Chondrocyte (in vitro differentiated cells): ENCODE measurements at regions not wholly inside any gene's neighbourhood (a gene's known extent, or its start where the extent isn't known, plus 50 kb on each side); places are given as distances from the start of the nearest gene placed in this dataset.
"Not testable (repeated sequence)": the region's sequence is repeated elsewhere in the genome, so short reads cannot be mapped to it uniquely, and the experiment has no call there.

Experiments
- DNase-seq: peaks from one replicate; pipeline ENCODE4 v3.0.0; 2021; ENCODE audit warnings: mixed read lengths, low spot score
- H3K27ac Mint-ChIP-seq: one replicate; pipeline ENCODE4 v1.8.0; 2021; ENCODE audit warnings: mild to moderate bottlenecking, moderate library complexity, mixed read lengths; ENCODE audit not compliant: unreplicated experiment
- H3K27me3 Mint-ChIP-seq: 2 replicates; pipeline ENCODE4 v1.8.0; 2021; ENCODE audit warnings: low read depth, mixed read lengths
- H3K36me3 Mint-ChIP-seq: 2 replicates; pipeline ENCODE4 v1.8.0; 2021; ENCODE audit warnings: low read depth, mixed read lengths
- H3K4me1 Mint-ChIP-seq: 2 replicates; pipeline ENCODE4 v1.8.0; 2021; ENCODE audit warnings: low read depth, mild to moderate bottlenecking, mixed read lengths
- H3K4me3 Mint-ChIP-seq: one replicate; pipeline ENCODE4 v1.8.0; 2021; ENCODE audit warnings: mild to moderate bottlenecking, moderate library complexity, mixed read lengths; ENCODE audit not compliant: unreplicated experiment
- H3K9me3 Mint-ChIP-seq: 2 replicates; pipeline ENCODE4 v1.8.0; 2021; ENCODE audit warnings: low read depth, mixed read lengths
- CTCF ChIP-seq: fragments of 200-600 bp; sonication (generic); IDR thresholded peaks from 2 replicates; pipeline ENCODE4 v1.5.0; 2021; ENCODE audit warnings: antibody characterized with exemption, mild to moderate bottlenecking, moderate library complexity
- microRNA-seq: library from miRNA; unstranded; fragments of <30 nt; microRNA quantifications from one replicate; pipeline ENCODE4 v1.2.0, GENCODE V29; 2020; ENCODE audit warnings: borderline number of aligned reads

GRCh38 chr15:79154483-79155135 is 64.0 kb upstream of the RASGRF1 start:
- TF ChIP-seq CTCF: no peak
- Mint-ChIP-seq H3K27me3 (peaks cover 2% of the 10 kb centered on the region), H3K4me1 (no peaks in the 10 kb centered on the region), H3K9me3 (no peaks in the 10 kb centered on the region), H3K4me3 (no peak overlapping the region), H3K27ac (no peak overlapping the region), H3K36me3 (no peaks in the 10 kb centered on the region)
- DNase-seq: no peak

GRCh38 chr15:79144290-79144689 is 53.7 kb upstream of the RASGRF1 start:
- peaks cover 30% of the 10 kb centered on the region for H3K9me3 Mint-ChIP-seq
- H3K4me3 Mint-ChIP-seq, DNase-seq, H3K27me3 Mint-ChIP-seq, H3K27ac Mint-ChIP-seq: not testable (repeated sequence)
- peaks cover 25% of the 10 kb centered on the region for H3K4me1 Mint-ChIP-seq
- H3K36me3 Mint-ChIP-seq: peaks cover 11% of the 10 kb centered on the region

- H3K27ac Mint-ChIP-seq: peak overlapping the region; percentile 52
- H3K9me3 Mint-ChIP-seq: peaks cover 28% of the 10 kb centered on the region
- H3K4me3 Mint-ChIP-seq: no peak overlapping the region
Observed at GRCh38 chr15:79140846-79141570, 50.4 kb upstream of the RASGRF1 start.

More at GRCh38 chr15:79140846-79141570, 50.4 kb upstream of the RASGRF1 start:
- H3K27me3 Mint-ChIP-seq: no peaks in the 10 kb centered on the region
- peaks cover 32% of the 10 kb centered on the region for H3K4me1 Mint-ChIP-seq
- peaks cover 11% of the 10 kb centered on the region for H3K36me3 Mint-ChIP-seq
- TF ChIP-seq CTCF: no peak
- no peak for DNase-seq

Small RNA genes in the stretch of these regions (microRNA-seq; reads per million reads assigned to microRNA genes)
- 186 reads per million, percentile 64 among the genes with 10 or more reads in this experiment for gene MIR184
